ENCODE measurements at regions not wholly inside any gene's neighbourhood (a gene's known extent, or its start where the extent isn't known, plus 50 kb on each side); places are given as distances from the start of the nearest gene placed in this dataset.

GRCh38 chr9:25562101-25562500 is 116.1 kb downstream of the TUSC1 start:
- 67 to 79% (median 73%) methylated on average over 2 of the region's 2 CpGs for WGBS, 4 donors
- TF ChIP-seq CTCF (IDR thresholded peaks at IDR 0.05) (no peak), POLR2A (IDR thresholded peaks at IDR 0.05) (no peak)
- no peaks in the 10 kb centered on the region for H3K9me3 ChIP-seq (replicated peaks in 1 of 3)
- no peak for DNase-seq
- intact Hi-C loops (cut with DNase I) = no loop called here
- no peaks in the 10 kb centered on the region for H3K36me3 ChIP-seq (replicated peaks in 1 of 2)
- H3K4me1 ChIP-seq (replicated peaks in 1 of 2) = no peaks in the 10 kb centered on the region
- no peak overlapping the region for H3K4me3 ChIP-seq
- H3K27ac ChIP-seq = no peak overlapping the region
- no peaks in the 10 kb centered on the region for H3K27me3 ChIP-seq

- DNase-seq = no peak
Measured at GRCh38 chr9:25557645-25558300, 120.5 kb downstream of the TUSC1 start.

DNA sequence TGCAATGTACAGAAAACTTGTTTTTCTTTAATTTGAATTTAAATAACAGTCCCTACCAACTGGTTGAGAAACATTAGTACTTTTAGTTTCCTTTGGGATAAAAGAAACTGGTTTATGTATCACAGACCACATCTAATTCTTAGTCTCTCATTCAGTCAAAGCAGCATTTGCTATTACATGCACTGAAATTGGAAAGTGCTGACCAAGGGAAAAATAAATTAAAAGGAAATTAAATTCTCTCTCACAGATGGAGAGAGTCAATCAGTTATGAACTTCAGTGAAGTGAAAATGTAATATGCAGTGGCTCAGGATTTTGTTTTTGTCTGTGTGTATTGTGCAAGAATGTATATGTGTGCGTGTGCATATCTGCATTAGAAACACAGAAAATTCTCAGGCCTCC is 121.7 kb downstream of the TUSC1 start:
- 70 to 95% (median 85%) methylated on average over 1 of the region's 1 CpG for WGBS, 4 donors
- H3K4me1 ChIP-seq (replicated peaks in 1 of 2) = no peaks in the 10 kb centered on the region
- no peak for DNase-seq
- intact Hi-C loops (cut with DNase I) = no loop called here
- H3K9me3 ChIP-seq (replicated peaks in 1 of 3) = no peaks in the 10 kb centered on the region
- no peak overlapping the region for H3K4me3 ChIP-seq
- H3K27me3 ChIP-seq = no peaks in the 10 kb centered on the region
- no peak for TF ChIP-seq CTCF (IDR thresholded peaks at IDR 0.05)
- no peak overlapping the region for H3K27ac ChIP-seq
- H3K36me3 ChIP-seq (replicated peaks in 1 of 2) = no peaks in the 10 kb centered on the region

More at GRCh38 chr9:25557645-25558300, 120.5 kb downstream of the TUSC1 start:
- WGBS, 4 donors = 66 to 70% (median 68%) methylated on average over 6 of the region's 6 CpGs
- intact Hi-C loops (cut with DNase I) = no loop called here
- no peaks in the 10 kb centered on the region for H3K9me3 ChIP-seq (replicated peaks in 1 of 3)
- H3K36me3 ChIP-seq (replicated peaks in 1 of 2) = no peaks in the 10 kb centered on the region
- no peak overlapping the region for H3K27ac ChIP-seq
- H3K4me1 ChIP-seq (replicated peaks in 1 of 2) = no peaks in the 10 kb centered on the region
- H3K4me3 ChIP-seq = no peak overlapping the region
- TF ChIP-seq CTCF (IDR thresholded peaks at IDR 0.05) (no peak), POLR2A (IDR thresholded peaks at IDR 0.05) (no peak)
- no peaks in the 10 kb centered on the region for H3K27me3 ChIP-seq

- Histone ChIP-seq H3K27ac (no peak overlapping the region), H3K9me3 (replicated peaks in 1 of 3) (no peaks in the 10 kb centered on the region), H3K4me3 (no peak overlapping the region), H3K36me3 (replicated peaks in 1 of 2) (no peaks in the 10 kb centered on the region), H3K27me3 (no peaks in the 10 kb centered on the region), H3K4me1 (replicated peaks in 1 of 2) (no peaks in the 10 kb centered on the region)
- WGBS, 4 donors = 71 to 79% (median 78%) methylated on average over 3 of the region's 3 CpGs
- intact Hi-C loops (cut with DNase I) = no loop called here
- TF ChIP-seq CTCF (IDR thresholded peaks at IDR 0.05) (no peak), POLR2A (IDR thresholded peaks at IDR 0.05) (no peak)
- DNase-seq = no peak
Measured at GRCh38 chr9:25548847-25549246, 129.4 kb downstream of the TUSC1 start.
